HL-60 (cell line): ENCODE measurements at regions not wholly inside any gene's neighbourhood (a gene's known extent, or its start where the extent isn't known, plus 50 kb on each side); places are given as distances from the start of the nearest gene placed in this dataset.

Source experiments
- GABPA ChIP-seq: IDR thresholded peaks from 2 replicates; pipeline ENCODE4 v1.6.1; 2012; ENCODE audit warnings: low read depth
- POLR2AphosphoS5 ChIP-seq: IDR thresholded peaks from 2 replicates; pipeline ENCODE4 v1.6.1; 2012; ENCODE audit warnings: low read depth
- TF ChIP-seq, protein P1 (sequence below): IDR thresholded peaks from one replicate; pipeline ENCODE4 v1.5.1; 2011; ENCODE audit warnings: low read length, control low read depth, inconsistent platforms; ENCODE audit not compliant: insufficient read depth

DNA sequence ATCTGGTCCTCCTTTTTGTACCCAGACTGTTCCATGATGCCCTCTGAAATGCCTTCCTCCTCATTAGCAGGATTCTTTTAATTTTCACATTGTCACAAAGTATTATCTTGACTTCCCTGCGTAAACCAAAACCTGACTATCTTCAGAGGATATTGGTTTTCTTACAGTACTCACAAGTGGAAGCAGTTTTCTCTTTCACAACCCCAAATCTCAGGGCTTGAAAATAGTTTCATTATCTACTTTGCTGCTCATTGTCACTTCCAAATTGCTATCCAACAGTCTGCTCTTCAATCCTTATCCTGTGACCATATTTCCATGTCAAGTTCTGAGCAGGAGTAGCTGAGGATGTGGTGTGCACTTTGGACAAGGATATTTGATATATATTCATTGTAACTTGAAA is 324.1 kb downstream of the FAM170A start:
- TF ChIP-seq, protein P1, sequence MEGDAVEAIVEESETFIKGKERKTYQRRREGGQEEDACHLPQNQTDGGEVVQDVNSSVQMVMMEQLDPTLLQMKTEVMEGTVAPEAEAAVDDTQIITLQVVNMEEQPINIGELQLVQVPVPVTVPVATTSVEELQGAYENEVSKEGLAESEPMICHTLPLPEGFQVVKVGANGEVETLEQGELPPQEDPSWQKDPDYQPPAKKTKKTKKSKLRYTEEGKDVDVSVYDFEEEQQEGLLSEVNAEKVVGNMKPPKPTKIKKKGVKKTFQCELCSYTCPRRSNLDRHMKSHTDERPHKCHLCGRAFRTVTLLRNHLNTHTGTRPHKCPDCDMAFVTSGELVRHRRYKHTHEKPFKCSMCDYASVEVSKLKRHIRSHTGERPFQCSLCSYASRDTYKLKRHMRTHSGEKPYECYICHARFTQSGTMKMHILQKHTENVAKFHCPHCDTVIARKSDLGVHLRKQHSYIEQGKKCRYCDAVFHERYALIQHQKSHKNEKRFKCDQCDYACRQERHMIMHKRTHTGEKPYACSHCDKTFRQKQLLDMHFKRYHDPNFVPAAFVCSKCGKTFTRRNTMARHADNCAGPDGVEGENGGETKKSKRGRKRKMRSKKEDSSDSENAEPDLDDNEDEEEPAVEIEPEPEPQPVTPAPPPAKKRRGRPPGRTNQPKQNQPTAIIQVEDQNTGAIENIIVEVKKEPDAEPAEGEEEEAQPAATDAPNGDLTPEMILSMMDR = no peak
- TF ChIP-seq POLR2AphosphoS5 (no peak), GABPA (no peak)
